ENCODE measurements at regions not wholly inside any gene's neighbourhood (a gene's known extent, or its start where the extent isn't known, plus 50 kb on each side); places are given as distances from the start of the nearest gene placed in this dataset.

- TF ChIP-seq CTCF (IDR thresholded peaks at IDR 0.05) (no peak), EZH2phosphoT487 (IDR thresholded peaks at IDR 0.05) (no peak), EZH2 (IDR thresholded peaks at IDR 0.05) (no peak)
Measured at GRCh38 chr21:14686466-14687267, 140.6 kb upstream of the SAMSN1 start.
